ENCODE measurements at regions not wholly inside any gene's neighbourhood (a gene's known extent, or its start where the extent isn't known, plus 50 kb on each side); places are given as distances from the start of the nearest gene placed in this dataset.

DNA sequence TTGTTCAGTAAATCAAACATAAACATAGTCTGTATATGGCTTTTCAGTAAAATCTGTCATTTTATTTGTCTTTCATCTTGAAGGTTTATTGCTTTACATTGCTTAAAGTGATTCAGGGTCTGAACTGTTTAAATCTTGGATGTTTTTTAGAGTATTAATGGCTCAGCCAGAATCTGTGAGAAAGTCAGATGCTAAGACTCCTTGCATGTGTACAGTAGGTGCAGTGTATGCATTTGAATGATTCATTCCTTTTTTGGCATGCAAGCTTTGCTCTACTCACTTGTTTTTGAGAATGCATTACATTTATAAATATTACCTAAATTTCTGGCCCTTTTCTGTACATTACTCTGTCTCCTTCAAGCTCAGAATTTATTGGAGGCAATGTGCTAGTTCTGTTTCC, 271.0 kb upstream of the RIOK2 start:
- Histone ChIP-seq H3K4me3 (ENCODE audit: low read depth in 1 of 3, low read length in 3 of 3) (no peak overlapping the region), H3K27ac (ENCODE audit: low read depth in 1 of 2, low read length in 2 of 2) (no peak overlapping the region), H3K36me3 (ENCODE audit: control insufficient read depth in 4 of 4, insufficient read depth in 3 of 4, low read depth in 1 of 4, low read length in 3 of 4) (no peaks in the 10 kb centered on the region), H3K4me1 (ENCODE audit: control insufficient read depth in 4 of 4, insufficient read depth in 4 of 4, low read length in 3 of 4) (no peaks in the 10 kb centered on the region), H3K27me3 (ENCODE audit: control insufficient read depth in 4 of 4, insufficient read depth in 4 of 4, low read length in 3 of 4) (no peaks in the 10 kb centered on the region), H3K9ac (ENCODE audit: low read depth in 1 of 2, low read length in 2 of 2) (no peak overlapping the region), H3K9me3 (ENCODE audit: control insufficient read depth in 4 of 4, low read length in 3 of 4) (no peaks in the 10 kb centered on the region)
- TF ChIP-seq, protein P1, sequence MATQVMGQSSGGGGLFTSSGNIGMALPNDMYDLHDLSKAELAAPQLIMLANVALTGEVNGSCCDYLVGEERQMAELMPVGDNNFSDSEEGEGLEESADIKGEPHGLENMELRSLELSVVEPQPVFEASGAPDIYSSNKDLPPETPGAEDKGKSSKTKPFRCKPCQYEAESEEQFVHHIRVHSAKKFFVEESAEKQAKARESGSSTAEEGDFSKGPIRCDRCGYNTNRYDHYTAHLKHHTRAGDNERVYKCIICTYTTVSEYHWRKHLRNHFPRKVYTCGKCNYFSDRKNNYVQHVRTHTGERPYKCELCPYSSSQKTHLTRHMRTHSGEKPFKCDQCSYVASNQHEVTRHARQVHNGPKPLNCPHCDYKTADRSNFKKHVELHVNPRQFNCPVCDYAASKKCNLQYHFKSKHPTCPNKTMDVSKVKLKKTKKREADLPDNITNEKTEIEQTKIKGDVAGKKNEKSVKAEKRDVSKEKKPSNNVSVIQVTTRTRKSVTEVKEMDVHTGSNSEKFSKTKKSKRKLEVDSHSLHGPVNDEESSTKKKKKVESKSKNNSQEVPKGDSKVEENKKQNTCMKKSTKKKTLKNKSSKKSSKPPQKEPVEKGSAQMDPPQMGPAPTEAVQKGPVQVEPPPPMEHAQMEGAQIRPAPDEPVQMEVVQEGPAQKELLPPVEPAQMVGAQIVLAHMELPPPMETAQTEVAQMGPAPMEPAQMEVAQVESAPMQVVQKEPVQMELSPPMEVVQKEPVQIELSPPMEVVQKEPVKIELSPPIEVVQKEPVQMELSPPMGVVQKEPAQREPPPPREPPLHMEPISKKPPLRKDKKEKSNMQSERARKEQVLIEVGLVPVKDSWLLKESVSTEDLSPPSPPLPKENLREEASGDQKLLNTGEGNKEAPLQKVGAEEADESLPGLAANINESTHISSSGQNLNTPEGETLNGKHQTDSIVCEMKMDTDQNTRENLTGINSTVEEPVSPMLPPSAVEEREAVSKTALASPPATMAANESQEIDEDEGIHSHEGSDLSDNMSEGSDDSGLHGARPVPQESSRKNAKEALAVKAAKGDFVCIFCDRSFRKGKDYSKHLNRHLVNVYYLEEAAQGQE (IDR thresholded peaks at IDR 0.05): no peak
- no peak for DNase-seq (ENCODE audit: low spot score)

DNA sequence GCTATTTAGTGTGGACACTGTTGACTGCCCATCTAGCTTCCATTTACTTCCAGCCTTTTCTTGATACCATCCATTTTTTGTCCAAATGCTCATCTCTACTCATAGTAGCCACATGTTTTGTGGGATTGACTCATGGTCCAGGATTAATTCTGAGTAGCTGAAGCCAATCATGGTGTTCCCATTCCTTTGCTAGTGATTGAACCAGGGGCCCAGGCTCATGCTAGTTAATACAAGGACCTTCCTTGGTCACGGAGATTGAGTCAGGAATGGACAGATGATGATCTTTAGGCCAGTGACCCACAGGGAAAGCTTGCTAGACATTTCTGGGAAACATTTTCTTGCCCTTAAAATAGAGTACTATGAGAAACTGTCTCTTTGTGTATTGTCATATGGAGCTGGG, 272.9 kb upstream of the RIOK2 start:
- TF ChIP-seq HNF4G (IDR thresholded peaks at IDR 0.05) (no peak), JUND (IDR thresholded peaks at IDR 0.05) (no peak), SP1 (IDR thresholded peaks at IDR 0.05) (no peak), TAF1 (conservative IDR thresholded peaks at IDR 0.05) (no peak), NR2F2 (IDR thresholded peaks at IDR 0.05) (no peak), RAD21 (IDR thresholded peaks at IDR 0.05) (no peak), RXRA (IDR thresholded peaks at IDR 0.05) (no peak), FOXA2 (IDR thresholded peaks at IDR 0.05) (no peak), GABPA (IDR thresholded peaks at IDR 0.05 in 1 of 2, conservative IDR thresholded peaks at IDR 0.05 in 1 of 2) (no peak)
- TF ChIP-seq, protein P2, sequence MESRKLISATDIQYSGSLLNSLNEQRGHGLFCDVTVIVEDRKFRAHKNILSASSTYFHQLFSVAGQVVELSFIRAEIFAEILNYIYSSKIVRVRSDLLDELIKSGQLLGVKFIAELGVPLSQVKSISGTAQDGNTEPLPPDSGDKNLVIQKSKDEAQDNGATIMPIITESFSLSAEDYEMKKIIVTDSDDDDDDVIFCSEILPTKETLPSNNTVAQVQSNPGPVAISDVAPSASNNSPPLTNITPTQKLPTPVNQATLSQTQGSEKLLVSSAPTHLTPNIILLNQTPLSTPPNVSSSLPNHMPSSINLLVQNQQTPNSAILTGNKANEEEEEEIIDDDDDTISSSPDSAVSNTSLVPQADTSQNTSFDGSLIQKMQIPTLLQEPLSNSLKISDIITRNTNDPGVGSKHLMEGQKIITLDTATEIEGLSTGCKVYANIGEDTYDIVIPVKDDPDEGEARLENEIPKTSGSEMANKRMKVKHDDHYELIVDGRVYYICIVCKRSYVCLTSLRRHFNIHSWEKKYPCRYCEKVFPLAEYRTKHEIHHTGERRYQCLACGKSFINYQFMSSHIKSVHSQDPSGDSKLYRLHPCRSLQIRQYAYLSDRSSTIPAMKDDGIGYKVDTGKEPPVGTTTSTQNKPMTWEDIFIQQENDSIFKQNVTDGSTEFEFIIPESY (IDR thresholded peaks at IDR 0.05): no peak
- TF ChIP-seq, protein P3, sequence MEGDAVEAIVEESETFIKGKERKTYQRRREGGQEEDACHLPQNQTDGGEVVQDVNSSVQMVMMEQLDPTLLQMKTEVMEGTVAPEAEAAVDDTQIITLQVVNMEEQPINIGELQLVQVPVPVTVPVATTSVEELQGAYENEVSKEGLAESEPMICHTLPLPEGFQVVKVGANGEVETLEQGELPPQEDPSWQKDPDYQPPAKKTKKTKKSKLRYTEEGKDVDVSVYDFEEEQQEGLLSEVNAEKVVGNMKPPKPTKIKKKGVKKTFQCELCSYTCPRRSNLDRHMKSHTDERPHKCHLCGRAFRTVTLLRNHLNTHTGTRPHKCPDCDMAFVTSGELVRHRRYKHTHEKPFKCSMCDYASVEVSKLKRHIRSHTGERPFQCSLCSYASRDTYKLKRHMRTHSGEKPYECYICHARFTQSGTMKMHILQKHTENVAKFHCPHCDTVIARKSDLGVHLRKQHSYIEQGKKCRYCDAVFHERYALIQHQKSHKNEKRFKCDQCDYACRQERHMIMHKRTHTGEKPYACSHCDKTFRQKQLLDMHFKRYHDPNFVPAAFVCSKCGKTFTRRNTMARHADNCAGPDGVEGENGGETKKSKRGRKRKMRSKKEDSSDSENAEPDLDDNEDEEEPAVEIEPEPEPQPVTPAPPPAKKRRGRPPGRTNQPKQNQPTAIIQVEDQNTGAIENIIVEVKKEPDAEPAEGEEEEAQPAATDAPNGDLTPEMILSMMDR (IDR thresholded peaks at IDR 0.05; ENCODE audit: low read depth, low read length, missing input control): no peak
- Histone ChIP-seq H3K27me3 (ENCODE audit: control insufficient read depth in 4 of 4, insufficient read depth in 4 of 4, low read length in 3 of 4) (no peaks in the 10 kb centered on the region), H3K4me1 (ENCODE audit: control insufficient read depth in 4 of 4, insufficient read depth in 4 of 4, low read length in 3 of 4) (no peaks in the 10 kb centered on the region), H3K9ac (ENCODE audit: low read depth in 1 of 2, low read length in 2 of 2) (no peak overlapping the region), H3K4me3 (ENCODE audit: low read depth in 1 of 3, low read length in 3 of 3) (no peak overlapping the region), H3K27ac (ENCODE audit: low read depth in 1 of 2, low read length in 2 of 2) (no peak overlapping the region), H3K9me3 (ENCODE audit: control insufficient read depth in 4 of 4, low read length in 3 of 4) (no peaks in the 10 kb centered on the region), H3K36me3 (ENCODE audit: control insufficient read depth in 4 of 4, insufficient read depth in 3 of 4, low read depth in 1 of 4, low read length in 3 of 4) (no peaks in the 10 kb centered on the region)
- 77% methylated on average over 1 of the region's 1 CpG for WGBS
- no peak for DNase-seq (ENCODE audit: low spot score)

DNA sequence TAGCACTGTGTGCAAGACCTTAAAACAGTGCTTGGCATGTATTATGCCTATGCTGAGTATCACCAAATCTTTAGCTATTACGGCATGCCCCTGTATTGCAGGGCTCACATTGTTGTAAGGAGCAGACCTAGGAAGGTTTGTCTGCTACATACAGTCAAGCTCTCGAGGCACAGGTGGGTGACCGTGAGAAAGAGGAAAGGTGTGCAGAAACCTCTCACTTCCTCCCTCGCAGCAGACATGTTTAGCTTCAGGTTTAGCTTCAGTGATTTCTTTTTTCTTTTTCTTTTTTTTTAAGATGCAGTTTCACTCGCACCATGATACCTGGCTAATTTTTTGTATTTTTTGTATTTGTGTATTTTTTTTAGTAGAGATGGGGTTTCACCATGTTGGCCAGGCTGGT, 275.8 kb upstream of the RIOK2 start:
- Histone ChIP-seq H3K27ac (ENCODE audit: low read depth in 1 of 2, low read length in 2 of 2) (no peak overlapping the region), H3K4me1 (ENCODE audit: control insufficient read depth in 4 of 4, insufficient read depth in 4 of 4, low read length in 3 of 4) (no peaks in the 10 kb centered on the region), H3K4me3 (ENCODE audit: low read depth in 1 of 3, low read length in 3 of 3) (no peak overlapping the region), H3K27me3 (ENCODE audit: control insufficient read depth in 4 of 4, insufficient read depth in 4 of 4, low read length in 3 of 4) (no peaks in the 10 kb centered on the region), H3K9me3 (ENCODE audit: control insufficient read depth in 4 of 4, low read length in 3 of 4) (no peaks in the 10 kb centered on the region), H3K9ac (ENCODE audit: low read depth in 1 of 2, low read length in 2 of 2) (no peak overlapping the region), H3K36me3 (ENCODE audit: control insufficient read depth in 4 of 4, insufficient read depth in 3 of 4, low read depth in 1 of 4, low read length in 3 of 4) (no peaks in the 10 kb centered on the region)
- 86% methylated on average over 5 of the region's 5 CpGs for WGBS
- no peak for TF ChIP-seq NR2F2 (IDR thresholded peaks at IDR 0.05)
- TF ChIP-seq, protein P2 (IDR thresholded peaks at IDR 0.05): no peak
- TF ChIP-seq, protein P4, sequence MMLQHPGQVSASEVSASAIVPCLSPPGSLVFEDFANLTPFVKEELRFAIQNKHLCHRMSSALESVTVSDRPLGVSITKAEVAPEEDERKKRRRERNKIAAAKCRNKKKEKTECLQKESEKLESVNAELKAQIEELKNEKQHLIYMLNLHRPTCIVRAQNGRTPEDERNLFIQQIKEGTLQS (IDR thresholded peaks at IDR 0.05): no peak
- DNase-seq (ENCODE audit: low spot score): no peak

All from liver (tissue), 8 donors.